ENCODE measurements at regions not wholly inside any gene's neighbourhood (a gene's known extent, or its start where the extent isn't known, plus 50 kb on each side); places are given as distances from the start of the nearest gene placed in this dataset.

GRCh38 chr6:165961233-165961632, 206.4 kb downstream of the TBXT start:
- no peak for TF ChIP-seq CTCF (conservative IDR thresholded peaks at IDR 0.05)
- TF ChIP-seq ZFX (IDR thresholded peaks at IDR 0.05) = no peak
